Naive B cell (primary cell): ENCODE measurements at regions not wholly inside any gene's neighbourhood (a gene's known extent, or its start where the extent isn't known, plus 50 kb on each side); places are given as distances from the start of the nearest gene placed in this dataset.
"Not testable (repeated sequence)": the region's sequence is repeated elsewhere in the genome, so short reads cannot be mapped to it uniquely, and the experiment has no call there.

Source experiments
- ATAC-seq, 2 donors: fragments of 150-1000 bp; cut with Tn5 transposase; 2 replicates each; pipeline ENCODE4 v1.10.0; 2021; ENCODE audit warnings: low read depth in 2 of 2, mild to moderate bottlenecking in 2 of 2, moderate library complexity in 2 of 2
- DNase-seq: peaks from one replicate; pipeline ENCODE4 v3.0.0; 2022
- H3K27ac Mint-ChIP-seq, 6 donors: one replicate each; pipeline ENCODE4 v1.8.0; 2020 to 2022; ENCODE audit warnings: mild to moderate bottlenecking in 6 of 6, mixed read lengths in 6 of 6, moderate library complexity in 5 of 6, inconsistent platforms in 2 of 6
- H3K27me3 Mint-ChIP-seq, 3 donors: one replicate each; pipeline ENCODE4 v1.8.0; 2021 to 2022; ENCODE audit warnings: mixed read lengths in 3 of 3, mild to moderate bottlenecking in 1 of 3
- H3K36me3 Mint-ChIP-seq, 2 donors: one replicate each; pipeline ENCODE4 v1.8.0; 2020 to 2022; ENCODE audit warnings: mixed read lengths in 2 of 2, inconsistent platforms in 1 of 2, mild to moderate bottlenecking in 1 of 2
- H3K4me1 Mint-ChIP-seq, 3 donors: one replicate each; pipeline ENCODE4 v1.8.0; 2020 to 2022; ENCODE audit warnings: mixed read lengths in 3 of 3, inconsistent platforms in 1 of 3, mild to moderate bottlenecking in 1 of 3, moderate library complexity in 1 of 3
- H3K4me3 Mint-ChIP-seq, 8 donors: one replicate each; pipeline ENCODE4 v1.8.0; 2020 to 2022; ENCODE audit warnings: mild to moderate bottlenecking in 8 of 8, mixed read lengths in 8 of 8, moderate library complexity in 8 of 8, inconsistent platforms in 2 of 8
- H3K9me3 Mint-ChIP-seq, 7 donors: one replicate each; pipeline ENCODE4 v1.8.0; 2020 to 2022; ENCODE audit warnings: mixed read lengths in 7 of 7, mild to moderate bottlenecking in 5 of 7, inconsistent platforms in 2 of 7, moderate library complexity in 1 of 7

DNA sequence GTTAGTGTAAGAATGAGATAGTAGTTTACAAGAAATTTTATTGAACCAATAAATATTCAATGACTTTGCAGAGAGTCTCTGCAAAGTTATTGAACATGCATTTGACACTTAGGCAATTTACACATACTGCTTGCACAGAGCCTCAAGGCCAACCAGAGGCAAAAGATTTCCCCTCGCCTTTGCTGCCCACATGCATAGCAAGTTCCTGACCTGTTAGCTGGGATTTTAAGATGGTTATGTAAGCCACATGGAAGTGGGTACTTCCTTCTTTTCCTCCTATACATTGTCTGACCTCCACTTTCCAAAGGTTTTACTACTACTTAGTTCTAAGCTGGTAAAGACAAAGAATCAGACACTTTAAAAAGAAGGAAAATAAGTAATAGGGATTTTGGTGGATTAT lies 430.1 kb upstream of the FRG1 start:
- DNase-seq: no peak
- H3K27me3 Mint-ChIP-seq: no peaks in the 10 kb centered on the region
- no peak for ATAC-seq
- H3K9me3 Mint-ChIP-seq: peaks cover 2 to 17% (median 9%) of the 10 kb centered on the region in 7 donors
- no peaks in the 10 kb centered on the region for H3K4me1 Mint-ChIP-seq
- H3K36me3 Mint-ChIP-seq: no peaks in the 10 kb centered on the region
- H3K4me3 Mint-ChIP-seq: peak overlapping the region in 1 of 8 donors; percentile 4
- no peak overlapping the region for H3K27ac Mint-ChIP-seq

DNA sequence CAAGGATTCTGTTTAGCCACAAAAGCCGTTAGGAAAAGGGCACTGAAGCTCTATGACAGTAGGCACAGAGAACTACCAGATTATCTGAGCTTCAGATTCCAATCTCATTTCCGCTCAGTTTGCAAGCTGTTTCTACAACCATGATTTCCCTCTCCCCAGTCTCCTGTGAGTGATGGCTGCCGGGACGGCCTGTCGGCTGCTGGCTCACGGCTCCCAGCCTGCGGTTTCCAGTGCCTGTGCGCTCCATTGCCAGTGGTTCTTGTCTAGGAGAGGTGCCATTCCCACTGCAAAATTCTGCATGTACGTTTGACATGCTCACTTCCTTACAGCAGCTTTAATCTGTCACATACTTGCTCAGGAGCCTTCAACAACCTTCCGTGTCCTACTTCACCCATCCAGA lies 429.1 kb upstream of the FRG1 start:
- no peaks in the 10 kb centered on the region for H3K27me3 Mint-ChIP-seq
- no peaks in the 10 kb centered on the region for H3K36me3 Mint-ChIP-seq
- ATAC-seq: no peak
- H3K27ac Mint-ChIP-seq: no peak overlapping the region
- peaks cover 2 to 17% (median 9%) of the 10 kb centered on the region in 7 donors for H3K9me3 Mint-ChIP-seq
- DNase-seq: no peak
- H3K4me1 Mint-ChIP-seq: no peaks in the 10 kb centered on the region
- no peak overlapping the region for H3K4me3 Mint-ChIP-seq

DNA sequence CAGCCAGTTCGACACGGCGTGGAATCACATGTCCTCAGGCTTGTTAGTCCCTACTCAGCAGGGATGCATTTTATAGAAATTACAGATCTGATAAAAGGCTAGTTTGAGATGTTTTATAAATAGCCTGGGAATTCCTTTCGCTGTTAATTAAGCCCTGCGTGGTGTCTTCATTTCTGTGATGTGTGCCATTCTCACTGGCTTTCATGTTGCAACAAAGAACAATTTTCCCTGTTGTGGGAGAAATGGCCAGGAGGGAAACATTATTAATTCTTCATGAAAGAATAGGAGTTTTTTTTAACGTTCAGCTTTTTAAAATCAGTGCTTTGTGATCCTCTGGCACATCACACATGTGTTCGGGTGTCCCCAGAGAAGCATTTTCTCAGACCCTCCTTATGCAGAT lies 427.3 kb upstream of the FRG1 start:
- DNase-seq (no peak), ATAC-seq (no peak)
- Mint-ChIP-seq H3K4me3 (no peak overlapping the region), H3K4me1 (no peaks in the 10 kb centered on the region), H3K27ac (no peak overlapping the region), H3K36me3 (no peaks in the 10 kb centered on the region), H3K27me3 (no peaks in the 10 kb centered on the region), H3K9me3 (peaks cover 2 to 17% (median 9%) of the 10 kb centered on the region in 7 donors)

DNA sequence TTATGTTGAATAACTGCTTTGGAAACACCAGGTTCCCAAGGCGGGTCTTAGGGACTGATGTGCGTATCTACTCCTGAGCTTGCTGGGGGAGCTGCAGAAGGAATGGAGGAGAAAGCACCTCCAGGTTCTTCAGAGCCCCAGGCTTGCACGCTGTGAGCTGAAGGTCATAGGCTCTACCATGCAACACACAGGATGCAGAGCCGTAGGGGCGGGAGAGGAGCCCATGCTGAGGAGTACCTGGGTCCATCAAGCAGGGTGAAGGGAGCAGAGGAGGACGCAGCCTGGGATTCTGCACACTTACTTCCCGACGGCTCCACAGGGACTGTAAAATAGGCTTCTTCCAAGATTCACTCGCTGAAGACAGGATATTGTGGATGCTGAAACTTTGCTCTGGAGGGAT lies 426.5 kb upstream of the FRG1 start:
- ATAC-seq (no peak), DNase-seq (no peak)
- Mint-ChIP-seq H3K27me3 (no peaks in the 10 kb centered on the region), H3K27ac (no peak overlapping the region), H3K36me3 (no peaks in the 10 kb centered on the region), H3K9me3 (peaks cover 2 to 17% (median 9%) of the 10 kb centered on the region in 7 donors), H3K4me3 (no peak overlapping the region), H3K4me1 (no peaks in the 10 kb centered on the region)

DNA sequence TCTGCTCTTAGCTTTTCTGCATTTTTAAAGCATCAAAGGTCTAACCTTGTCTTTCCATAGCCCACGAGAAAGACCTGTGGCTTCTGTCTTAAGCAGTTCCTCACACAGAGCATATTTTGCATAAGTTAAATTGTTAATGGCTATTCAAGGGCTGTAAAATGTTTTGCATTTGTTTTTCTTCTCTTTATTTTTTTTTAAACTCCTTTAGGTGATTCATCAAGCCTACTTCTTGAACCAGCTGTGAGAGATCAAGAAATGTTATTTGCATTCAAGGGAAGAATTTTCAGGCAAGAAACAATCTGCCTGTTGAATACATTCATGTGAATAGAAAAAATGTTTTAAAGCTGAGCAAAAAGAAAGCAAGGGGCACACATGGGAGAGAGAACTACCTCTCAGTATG lies 423.8 kb upstream of the FRG1 start:
- no peak overlapping the region for H3K27ac Mint-ChIP-seq
- H3K4me1 Mint-ChIP-seq: no peaks in the 10 kb centered on the region
- peaks cover 0 to 6% (median 2%) of the 10 kb centered on the region in 7 donors for H3K9me3 Mint-ChIP-seq
- no peaks in the 10 kb centered on the region for H3K36me3 Mint-ChIP-seq
- DNase-seq (no peak), ATAC-seq (no peak)
- no peaks in the 10 kb centered on the region for H3K27me3 Mint-ChIP-seq
- no peak overlapping the region for H3K4me3 Mint-ChIP-seq

DNA sequence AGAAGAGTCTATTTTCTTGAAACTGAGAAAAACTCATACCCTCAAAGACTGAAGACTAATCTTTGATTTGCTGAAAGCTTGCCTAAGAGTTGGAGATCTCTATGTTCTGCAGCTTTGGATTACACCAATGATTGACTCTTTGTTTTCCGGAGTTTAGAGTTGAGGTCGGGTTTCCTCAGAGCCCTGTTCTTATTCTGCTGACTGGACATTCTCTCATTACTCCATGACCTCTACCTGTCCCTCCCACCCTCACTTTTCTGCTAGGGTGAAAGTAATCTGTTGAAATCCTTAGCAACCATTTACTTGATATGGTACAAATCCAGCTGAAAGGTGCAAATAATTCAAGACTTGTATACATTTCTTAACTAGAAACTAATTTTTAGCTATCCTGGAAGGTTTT lies 421.5 kb upstream of the FRG1 start:
- Mint-ChIP-seq H3K27ac (no peak overlapping the region), H3K4me3 (no peak overlapping the region), H3K36me3 (no peaks in the 10 kb centered on the region), H3K4me1 (no peaks in the 10 kb centered on the region), H3K27me3 (no peaks in the 10 kb centered on the region), H3K9me3 (peaks cover 0 to 12% (median 3%) of the 10 kb centered on the region in 7 donors)
- DNase-seq (no peak), ATAC-seq (no peak)

DNA sequence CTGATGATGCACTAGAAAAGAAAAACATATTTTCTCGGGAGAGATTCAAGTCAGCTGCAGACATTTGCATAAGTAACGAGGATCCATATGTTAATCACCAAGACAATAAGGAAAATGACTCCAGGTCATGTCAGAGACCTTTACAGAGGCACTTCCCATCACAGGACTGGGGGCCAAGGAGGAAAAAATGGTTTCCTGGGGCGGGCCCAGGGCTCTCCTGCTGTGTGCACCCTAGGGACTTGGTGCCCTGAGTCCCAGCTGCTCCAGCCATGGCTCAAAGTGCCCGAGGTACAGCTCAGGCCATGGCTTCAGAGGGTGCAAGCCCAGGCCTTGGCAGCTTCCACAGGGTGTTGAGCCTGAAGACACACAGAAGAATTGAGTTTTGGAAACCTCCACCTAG lies 415.4 kb upstream of the FRG1 start:
- ATAC-seq (no peak), DNase-seq (no peak)
- Mint-ChIP-seq H3K27ac (no peak overlapping the region), H3K27me3 (no peaks in the 10 kb centered on the region), H3K4me3 (no peak overlapping the region), H3K4me1 (no peaks in the 10 kb centered on the region), H3K36me3 (peaks cover 4 to 10% of the 10 kb centered on the region in 2 donors), H3K9me3 (peaks cover 10 to 52% (median 15%) of the 10 kb centered on the region in 7 donors)

DNA sequence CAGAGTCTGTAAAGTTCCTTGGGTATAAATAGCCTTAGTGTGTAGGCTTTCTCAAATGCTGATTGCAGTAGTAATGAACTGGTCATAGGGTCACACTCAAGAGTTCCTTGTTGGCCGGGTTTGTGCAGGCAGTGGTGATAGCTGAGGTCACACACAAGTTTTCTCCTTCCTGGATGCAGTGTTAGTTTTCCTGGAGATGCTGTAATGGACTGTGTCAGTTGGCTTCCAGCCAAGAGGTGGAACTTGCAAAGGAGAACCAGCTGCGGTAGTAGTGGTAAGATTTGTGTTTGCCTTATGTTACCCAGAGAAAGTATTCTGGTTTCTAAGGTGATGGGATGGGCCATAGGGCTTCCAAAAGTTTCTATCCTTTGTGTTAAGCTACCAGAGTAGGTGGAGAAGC lies 409.8 kb upstream of the FRG1 start:
- Mint-ChIP-seq H3K9me3 (peaks cover 11 to 58% (median 14%) of the 10 kb centered on the region in 7 donors), H3K4me3 (no peak overlapping the region), H3K4me1 (peaks cover 0 to 2% (median 0%) of the 10 kb centered on the region in 3 donors), H3K36me3 (no peaks in the 10 kb centered on the region), H3K27me3 (no peaks in the 10 kb centered on the region), H3K27ac (no peak overlapping the region)
- ATAC-seq: no peak
- no peak for DNase-seq

DNA sequence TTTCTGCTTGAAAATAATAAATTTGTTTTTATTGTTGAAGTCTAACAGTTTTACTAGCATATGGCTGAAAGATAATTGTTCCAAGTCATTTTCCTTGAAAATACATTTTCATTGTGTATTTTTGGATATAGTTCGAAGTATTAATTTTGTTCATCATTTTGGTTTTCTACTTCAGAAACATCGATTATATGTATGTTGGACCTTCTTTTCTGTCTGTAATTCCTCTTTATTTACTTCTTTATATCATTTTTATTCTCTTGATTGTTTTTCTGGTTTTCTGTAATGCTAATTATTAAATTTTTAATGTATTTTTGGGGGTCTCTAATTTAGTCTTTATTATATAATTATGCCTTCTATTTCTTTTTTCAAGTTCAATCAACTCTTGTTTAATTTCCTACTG lies 407.1 kb upstream of the FRG1 start:
- Mint-ChIP-seq H3K36me3 (no peaks in the 10 kb centered on the region), H3K27ac (no peak overlapping the region), H3K27me3 (peaks cover 0 to 4% (median 0%) of the 10 kb centered on the region in 3 donors), H3K4me3 (no peak overlapping the region), H3K4me1 (peaks cover 0 to 2% (median 0%) of the 10 kb centered on the region in 3 donors), H3K9me3 (peaks cover 7 to 40% (median 11%) of the 10 kb centered on the region in 7 donors)
- ATAC-seq (no peak), DNase-seq (no peak)

DNA sequence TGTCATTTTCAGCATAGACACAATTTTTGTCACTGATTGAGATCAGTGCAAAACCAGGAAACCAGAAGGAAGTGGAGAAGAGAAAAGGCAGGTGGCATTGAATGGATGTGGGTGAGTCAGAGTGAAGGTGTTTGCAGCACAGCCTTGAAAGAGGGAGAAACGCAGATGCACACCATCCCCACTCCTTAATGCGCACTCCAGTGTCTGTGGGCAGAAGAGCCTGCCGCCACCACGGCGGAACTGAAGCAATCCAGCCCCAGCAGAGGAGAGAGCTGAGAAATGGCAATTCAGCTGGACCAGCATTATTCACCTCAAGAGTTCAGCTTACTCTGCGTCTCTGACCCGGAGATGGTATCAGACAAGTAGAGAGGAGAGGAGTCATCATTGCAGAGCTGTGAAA lies 393.1 kb upstream of the FRG1 start:
- peaks cover 0 to 5% (median 2%) of the 10 kb centered on the region in 7 donors for H3K9me3 Mint-ChIP-seq
- DNase-seq (no peak), ATAC-seq (no peak)
- H3K27me3 Mint-ChIP-seq: no peaks in the 10 kb centered on the region
- H3K4me1 Mint-ChIP-seq: no peaks in the 10 kb centered on the region
- no peak overlapping the region for H3K4me3 Mint-ChIP-seq
- H3K27ac Mint-ChIP-seq: no peak overlapping the region
- no peaks in the 10 kb centered on the region for H3K36me3 Mint-ChIP-seq

DNA sequence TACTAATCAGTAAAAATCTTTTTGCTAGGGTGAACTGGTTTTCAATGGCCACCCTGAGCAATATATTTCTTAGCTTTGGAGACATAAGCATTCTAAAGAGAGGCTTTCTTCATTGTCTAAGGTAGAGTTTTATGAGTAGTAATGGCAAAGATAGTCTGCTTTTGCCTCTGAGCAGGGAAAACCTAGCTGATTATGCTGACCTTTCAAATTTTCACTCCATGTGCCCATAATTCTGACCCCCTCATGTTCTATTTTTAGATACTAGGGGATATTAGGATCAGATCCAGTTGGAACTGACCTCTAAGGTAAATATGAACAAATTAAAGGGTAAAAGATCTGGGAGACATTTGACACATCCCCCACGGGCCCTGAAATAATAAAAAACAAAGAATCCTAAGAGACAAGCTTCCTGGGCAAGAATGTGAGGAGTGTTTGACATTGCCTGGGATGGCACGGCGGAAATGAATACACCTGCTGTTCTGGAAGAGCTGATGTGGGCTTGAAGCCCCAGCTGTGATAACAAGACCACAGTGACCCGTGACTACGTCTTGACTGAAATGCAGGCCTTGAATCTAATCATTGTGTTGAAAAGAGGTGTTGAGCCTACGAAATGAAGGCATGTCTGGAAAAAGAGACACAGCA lies 392.1 kb upstream of the FRG1 start:
- ATAC-seq: no peak
- Mint-ChIP-seq H3K4me1 (no peaks in the 10 kb centered on the region), H3K9me3 (peaks cover 0 to 7% (median 2%) of the 10 kb centered on the region in 7 donors), H3K36me3 (no peaks in the 10 kb centered on the region), H3K27ac (peak overlapping the region in 1 of 6 donors; percentile 1), H3K4me3 (no peak overlapping the region), H3K27me3 (no peaks in the 10 kb centered on the region)
- DNase-seq: no peak

DNA sequence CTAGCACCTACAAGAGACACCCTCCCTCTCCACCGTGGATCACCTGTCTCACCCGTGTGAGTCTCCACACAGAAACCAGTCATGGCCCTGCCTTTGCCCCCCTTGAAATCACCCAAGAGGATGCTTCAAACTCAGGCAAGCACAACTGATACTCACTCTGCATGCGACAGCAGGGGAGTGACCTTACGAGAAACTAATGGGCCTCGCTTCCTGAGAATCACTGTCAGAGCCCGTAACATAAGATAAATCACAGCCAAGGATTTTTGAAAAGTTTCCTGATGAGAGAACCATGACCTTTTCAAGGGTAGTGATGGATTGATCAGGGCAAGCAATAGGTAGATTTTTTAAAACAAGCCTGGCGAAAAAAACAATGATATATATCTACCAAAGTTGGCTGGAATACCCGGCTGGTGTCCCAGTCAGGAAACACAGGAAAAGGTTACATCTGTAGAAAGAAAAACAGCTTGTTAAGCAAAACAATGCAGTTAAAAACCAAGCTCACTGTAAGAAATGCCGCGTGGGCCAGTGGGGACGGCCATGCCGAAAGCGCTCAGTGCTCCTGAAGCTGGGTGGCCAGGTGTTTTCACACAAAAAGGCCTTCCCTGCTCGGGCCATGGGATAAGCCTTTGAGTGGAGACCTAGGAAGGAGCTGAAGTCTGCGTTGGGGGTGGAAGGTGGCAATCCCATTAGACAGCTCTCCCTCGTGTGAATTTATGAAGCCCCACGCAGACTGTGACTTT lies 388.6 kb upstream of the FRG1 start:
- not testable (repeated sequence) for H3K9me3 Mint-ChIP-seq, H3K4me3 Mint-ChIP-seq, ATAC-seq, H3K27me3 Mint-ChIP-seq, H3K36me3 Mint-ChIP-seq, H3K4me1 Mint-ChIP-seq, H3K27ac Mint-ChIP-seq, DNase-seq

DNA sequence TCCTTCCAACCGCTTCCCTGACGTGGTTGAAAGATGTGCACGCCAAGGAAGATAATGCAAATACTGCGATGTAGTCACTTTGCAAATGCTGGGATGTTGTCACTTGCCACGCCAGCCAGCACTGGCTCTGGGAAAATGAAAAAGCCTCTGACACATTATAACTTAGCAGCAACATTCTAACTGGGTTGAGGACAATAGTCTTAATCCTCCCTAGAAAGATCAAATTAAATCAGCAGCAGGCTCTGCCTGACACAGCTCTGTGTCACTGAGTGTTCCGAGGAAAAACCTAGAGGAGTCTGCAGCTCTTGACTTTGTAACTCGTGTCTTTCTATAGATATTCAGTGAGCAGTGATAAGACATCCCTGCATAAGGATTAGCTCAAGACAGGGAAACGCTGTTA lies 380.1 kb upstream of the FRG1 start:
- not testable (repeated sequence) for DNase-seq, H3K27me3 Mint-ChIP-seq, H3K27ac Mint-ChIP-seq, H3K36me3 Mint-ChIP-seq, H3K4me1 Mint-ChIP-seq, ATAC-seq, H3K4me3 Mint-ChIP-seq, H3K9me3 Mint-ChIP-seq

DNA sequence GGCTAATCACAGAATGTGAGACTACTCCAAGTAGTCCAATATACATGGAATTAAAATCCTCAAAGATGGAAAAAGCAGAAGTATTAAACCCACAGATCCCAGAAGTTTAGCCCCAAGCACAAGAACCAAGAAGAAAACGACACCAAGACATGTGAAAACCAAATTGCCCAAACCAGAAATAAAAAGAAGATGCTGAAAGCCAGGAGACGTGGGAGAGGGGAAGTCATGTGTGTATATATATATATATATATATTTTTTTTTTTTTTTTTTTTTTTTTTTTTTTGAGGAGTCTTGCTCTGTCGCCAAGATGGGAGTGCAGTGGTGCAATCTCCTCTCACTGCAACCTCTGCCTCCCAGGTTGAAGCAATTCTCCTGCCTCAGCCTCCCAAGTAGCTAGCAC lies 376.9 kb upstream of the FRG1 start:
- H3K4me3 Mint-ChIP-seq, H3K4me1 Mint-ChIP-seq, DNase-seq, H3K27me3 Mint-ChIP-seq, H3K36me3 Mint-ChIP-seq, ATAC-seq, H3K27ac Mint-ChIP-seq: not testable (repeated sequence)
- peaks cover 0 to 14% (median 8%) of the 10 kb centered on the region in 7 donors for H3K9me3 Mint-ChIP-seq
